ENCODE measurements at regions not wholly inside any gene's neighbourhood (a gene's known extent, or its start where the extent isn't known, plus 50 kb on each side); places are given as distances from the start of the nearest gene placed in this dataset.

GRCh38 chr9:13665418-13666066, 386.1 kb upstream of the MPDZ start:
- DNase-seq (ENCODE audit: extremely low read depth in 1 of 2, low read depth in 1 of 2), result no peak

GRCh38 chr9:13661014-13661413, 381.5 kb upstream of the MPDZ start:
- no peak for DNase-seq (ENCODE audit: extremely low read depth in 1 of 2, low read depth in 1 of 2)

GRCh38 chr9:13651969-13652663, 372.6 kb upstream of the MPDZ start:
- DNase-seq (ENCODE audit: extremely low read depth in 1 of 2, low read depth in 1 of 2), result no peak

GRCh38 chr9:13651526-13651925, 372.0 kb upstream of the MPDZ start:
- DNase-seq (ENCODE audit: extremely low read depth in 1 of 2, low read depth in 1 of 2), result no peak

- no peak for DNase-seq (ENCODE audit: extremely low read depth in 1 of 2, low read depth in 1 of 2)
Observed at GRCh38 chr9:13648676-13649075, 369.2 kb upstream of the MPDZ start.

GRCh38 chr9:13648068-13648467, 368.6 kb upstream of the MPDZ start:
- DNase-seq (ENCODE audit: extremely low read depth in 1 of 2, low read depth in 1 of 2), result no peak

- DNase-seq (ENCODE audit: extremely low read depth in 1 of 2, low read depth in 1 of 2), result no peak
Observed at GRCh38 chr9:13646500-13647021, 367.1 kb upstream of the MPDZ start.

GRCh38 chr9:13645557-13645956, 366.1 kb upstream of the MPDZ start:
- DNase-seq (ENCODE audit: extremely low read depth in 1 of 2, low read depth in 1 of 2), result no peak

GRCh38 chr9:13644675-13645074, 365.2 kb upstream of the MPDZ start:
- no peak for DNase-seq (ENCODE audit: extremely low read depth in 1 of 2, low read depth in 1 of 2)

GRCh38 chr9:13642646-13643045, 363.2 kb upstream of the MPDZ start:
- no peak for DNase-seq (ENCODE audit: extremely low read depth in 1 of 2, low read depth in 1 of 2)

- DNase-seq (ENCODE audit: extremely low read depth in 1 of 2, low read depth in 1 of 2), result no peak
Observed at GRCh38 chr9:13629067-13629466, 349.6 kb upstream of the MPDZ start.

GRCh38 chr9:13628526-13628925, 349.0 kb upstream of the MPDZ start:
- DNase-seq (ENCODE audit: extremely low read depth in 1 of 2, low read depth in 1 of 2), result no peak

GRCh38 chr9:13627502-13627901, 348.0 kb upstream of the MPDZ start:
- no peak for DNase-seq (ENCODE audit: extremely low read depth in 1 of 2, low read depth in 1 of 2)

- no peak for DNase-seq (ENCODE audit: extremely low read depth in 1 of 2, low read depth in 1 of 2)
Observed at GRCh38 chr9:13627071-13627470, 347.6 kb upstream of the MPDZ start.

GRCh38 chr9:13626601-13627000, 347.1 kb upstream of the MPDZ start:
- no peak for DNase-seq (ENCODE audit: extremely low read depth in 1 of 2, low read depth in 1 of 2)

GRCh38 chr9:13621872-13622564, 342.5 kb upstream of the MPDZ start:
- no peak for DNase-seq (ENCODE audit: extremely low read depth in 1 of 2, low read depth in 1 of 2)

GRCh38 chr9:13616491-13617035, 337.1 kb upstream of the MPDZ start:
- no peak for DNase-seq (ENCODE audit: extremely low read depth in 1 of 2, low read depth in 1 of 2)

- no peak for DNase-seq (ENCODE audit: extremely low read depth in 1 of 2, low read depth in 1 of 2)
Observed at GRCh38 chr9:13615660-13616490, 336.4 kb upstream of the MPDZ start.

- DNase-seq (ENCODE audit: extremely low read depth in 1 of 2, low read depth in 1 of 2), result no peak
Observed at GRCh38 chr9:13614060-13614459, 334.6 kb upstream of the MPDZ start.

GRCh38 chr9:13613296-13613695, 333.8 kb upstream of the MPDZ start:
- no peak for DNase-seq (ENCODE audit: extremely low read depth in 1 of 2, low read depth in 1 of 2)

GRCh38 chr9:13608451-13608850, 329.0 kb upstream of the MPDZ start:
- no peak for DNase-seq (ENCODE audit: extremely low read depth in 1 of 2, low read depth in 1 of 2)
